Naive thymus-derived CD4-positive, alpha-beta T cell (primary cell): ENCODE measurements at regions not wholly inside any gene's neighbourhood (a gene's known extent, or its start where the extent isn't known, plus 50 kb on each side); places are given as distances from the start of the nearest gene placed in this dataset.

Experiments used
- ATAC-seq: fragments of 150-1000 bp; cut with Tn5 transposase; 2 replicates; pipeline ENCODE4 v1.10.0; 2021; ENCODE audit warnings: mild to moderate bottlenecking, moderate library complexity
- CTCF ChIA-PET: fragments of 350-600 bp; sonication (Branson Sonifier 250); formaldehyde crosslinking; loops from one replicate; lab custom pipeline; 2021; ENCODE audit warnings: antibody characterized with exemption; lab: Charles Lee
- POLR2A ChIA-PET: fragments of 350-600 bp; sonication (Branson Sonifier 250); formaldehyde crosslinking; loops from one replicate; lab custom pipeline; 2021; ENCODE audit warnings: antibody characterized with exemption, inconsistent platforms; lab: Charles Lee
- DNase-seq, 9 donors: peaks; one replicate each; pipeline versions ENCODE4 v3.0.0 to v3.0.0-alpha.2; 2020 to 2022; ENCODE audit warnings: mixed read lengths in 1 of 9
- H3K27ac ChIP-seq: one replicate; pipeline ENCODE4 v1.7.0; 2013; ENCODE audit warnings: mild to moderate bottlenecking, low read depth, low read length, moderate library complexity
- H3K27me3 ChIP-seq, 2 donors: one replicate each; pipeline ENCODE4 v1.7.0; 2013; ENCODE audit warnings: low read length in 2 of 2, mild to moderate bottlenecking in 2 of 2, moderate library complexity in 2 of 2; ENCODE audit not compliant: control insufficient read depth in 2 of 2, insufficient read depth in 2 of 2
- H3K36me3 ChIP-seq, 3 experiments: 1 replicate in 2 of 3; 2 replicates in 1 of 3; pipeline ENCODE4 v1.7.0; 2013; ENCODE audit warnings: low read length in 3 of 3, mild to moderate bottlenecking in 3 of 3, moderate library complexity in 1 of 3; ENCODE audit not compliant: insufficient read depth in 3 of 3, control insufficient read depth in 2 of 3
- H3K4me1 ChIP-seq, 2 donors: one replicate each; pipeline ENCODE4 v1.7.0; 2013; ENCODE audit warnings: low read length in 2 of 2, mild to moderate bottlenecking in 2 of 2, moderate library complexity in 1 of 2; ENCODE audit not compliant: control insufficient read depth in 2 of 2, insufficient read depth in 2 of 2
- H3K4me3 ChIP-seq: 2 replicates; pipeline ENCODE4 v1.7.0; 2013; ENCODE audit warnings: mild to moderate bottlenecking, low read length
- H3K9me3 ChIP-seq, 3 experiments: 1 replicate in 2 of 3; 2 replicates in 1 of 3; pipeline ENCODE4 v1.7.0; 2013; ENCODE audit warnings: low read length in 3 of 3; ENCODE audit not compliant: control insufficient read depth in 2 of 3
- H3K27ac Mint-ChIP-seq, 9 donors: one replicate each; pipeline ENCODE4 v1.8.0; 2020 to 2022; ENCODE audit warnings: mixed read lengths in 9 of 9, mild to moderate bottlenecking in 8 of 9, moderate library complexity in 5 of 9, inconsistent platforms in 2 of 9
- H3K27me3 Mint-ChIP-seq, 5 donors: one replicate each; pipeline ENCODE4 v1.8.0; 2021 to 2022; ENCODE audit warnings: mixed read lengths in 5 of 5, mild to moderate bottlenecking in 1 of 5
- H3K36me3 Mint-ChIP-seq, 5 donors: one replicate each; pipeline ENCODE4 v1.8.0; 2020 to 2022; ENCODE audit warnings: mixed read lengths in 5 of 5, mild to moderate bottlenecking in 3 of 5, inconsistent platforms in 1 of 5
- H3K4me1 Mint-ChIP-seq, 7 donors: one replicate each; pipeline ENCODE4 v1.8.0; 2020 to 2022; ENCODE audit warnings: mixed read lengths in 7 of 7, mild to moderate bottlenecking in 3 of 7, inconsistent platforms in 1 of 7
- H3K4me3 Mint-ChIP-seq, 10 donors: one replicate each; pipeline ENCODE4 v1.8.0; 2020 to 2022; ENCODE audit warnings: mild to moderate bottlenecking in 10 of 10, mixed read lengths in 10 of 10, moderate library complexity in 6 of 10, inconsistent platforms in 2 of 10
- H3K9me3 Mint-ChIP-seq, 11 donors: one replicate each; pipeline ENCODE4 v1.8.0; 2020 to 2022; ENCODE audit warnings: mixed read lengths in 11 of 11, mild to moderate bottlenecking in 4 of 11, inconsistent platforms in 1 of 11, moderate library complexity in 1 of 11
- intact Hi-C, 2 donors: fragments of 100-400 bp; cut with micrococcal nuclease; formaldehyde crosslinking; loops; one replicate each; pipeline ENCODE4 v1.15.1; 2023

DNA sequence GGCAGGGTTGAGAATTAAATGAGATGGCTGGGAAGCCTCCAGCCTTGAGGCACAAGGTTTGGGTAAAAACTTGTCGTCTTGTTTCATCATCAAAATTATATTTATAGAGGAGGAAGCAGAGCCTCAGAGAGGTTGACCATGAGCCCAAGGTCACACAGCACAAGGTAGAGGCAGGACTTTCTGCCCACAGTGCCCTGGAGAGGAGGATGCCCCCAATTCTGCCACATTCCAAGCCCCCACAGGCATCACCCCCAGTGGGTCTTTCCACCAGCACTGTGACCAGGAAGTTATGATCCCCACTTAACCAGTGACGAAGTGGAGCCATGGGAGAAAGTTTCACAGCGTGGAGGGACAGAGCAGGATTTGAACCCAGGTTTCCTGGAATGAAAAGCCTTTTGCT lies 400.0 kb downstream of the MATN1 start:
- Mint-ChIP-seq H3K36me3 (no peaks in the 10 kb centered on the region), H3K27ac (no peak overlapping the region), H3K27me3 (peaks cover 0 to 30% (median 10%) of the 10 kb centered on the region in 5 donors), H3K4me1 (peaks cover 0 to 1% (median 0%) of the 10 kb centered on the region in 7 donors), H3K9me3 (no peaks in the 10 kb centered on the region), H3K4me3 (no peak overlapping the region)
- intact Hi-C loops, result no loop called here
- H3K27me3 ChIP-seq, result no peaks in the 10 kb centered on the region
- ATAC-seq (no peak), DNase-seq (no peak)
- no peaks in the 10 kb centered on the region for H3K9me3 ChIP-seq
- no peaks in the 10 kb centered on the region for H3K36me3 ChIP-seq
- CTCF ChIA-PET, result no interaction called here
- POLR2A ChIA-PET, result no interaction called here
- no peak overlapping the region for H3K4me3 ChIP-seq
- no peaks in the 10 kb centered on the region for H3K4me1 ChIP-seq
- H3K27ac ChIP-seq, result no peak overlapping the region

GRCh38 chr1:30322859-30323257 lies 400.5 kb downstream of the MATN1 start:
- ATAC-seq (no peak), DNase-seq (no peak)
- peaks cover 0 to 30% (median 10%) of the 10 kb centered on the region in 5 donors for H3K27me3 Mint-ChIP-seq
- no peaks in the 10 kb centered on the region for H3K36me3 Mint-ChIP-seq
- CTCF ChIA-PET, result no interaction called here
- H3K4me3 Mint-ChIP-seq, result no peak overlapping the region
- peaks cover 0 to 1% (median 0%) of the 10 kb centered on the region in 7 donors for H3K4me1 Mint-ChIP-seq
- H3K4me3 ChIP-seq, result no peak overlapping the region
- H3K36me3 ChIP-seq, result no peaks in the 10 kb centered on the region
- no peaks in the 10 kb centered on the region for H3K4me1 ChIP-seq
- no peak overlapping the region for H3K27ac Mint-ChIP-seq
- H3K27ac ChIP-seq, result no peak overlapping the region
- no peaks in the 10 kb centered on the region for H3K9me3 ChIP-seq
- no peaks in the 10 kb centered on the region for H3K27me3 ChIP-seq
- intact Hi-C loops, result no loop called here
- H3K9me3 Mint-ChIP-seq, result no peaks in the 10 kb centered on the region
- POLR2A ChIA-PET, result no interaction called here

GRCh38 chr1:30321996-30322858 lies 401.2 kb downstream of the MATN1 start:
- ATAC-seq (no peak), DNase-seq (no peak)
- Histone ChIP-seq H3K27me3 (no peaks in the 10 kb centered on the region), H3K27ac (no peak overlapping the region), H3K36me3 (no peaks in the 10 kb centered on the region), H3K4me3 (no peak overlapping the region), H3K9me3 (no peaks in the 10 kb centered on the region), H3K4me1 (no peaks in the 10 kb centered on the region)
- intact Hi-C loops, result no loop called here
- Mint-ChIP-seq H3K27me3 (peaks cover 0 to 35% (median 12%) of the 10 kb centered on the region in 5 donors), H3K4me1 (peaks cover 0 to 1% (median 0%) of the 10 kb centered on the region in 7 donors), H3K9me3 (no peaks in the 10 kb centered on the region), H3K4me3 (no peak overlapping the region), H3K27ac (no peak overlapping the region), H3K36me3 (no peaks in the 10 kb centered on the region)
- ChIA-PET POLR2A (no interaction called here), CTCF (no interaction called here)

GRCh38 chr1:30321246-30321910 lies 402.0 kb downstream of the MATN1 start:
- H3K27me3 Mint-ChIP-seq, result peaks cover 0 to 42% (median 15%) of the 10 kb centered on the region in 5 donors
- no peaks in the 10 kb centered on the region for H3K36me3 Mint-ChIP-seq
- no peaks in the 10 kb centered on the region for H3K36me3 ChIP-seq
- no peak overlapping the region for H3K27ac Mint-ChIP-seq
- H3K9me3 Mint-ChIP-seq, result peaks cover 0 to 2% (median 0%) of the 10 kb centered on the region in 11 donors
- H3K27me3 ChIP-seq, result no peaks in the 10 kb centered on the region
- H3K4me3 ChIP-seq, result no peak overlapping the region
- H3K27ac ChIP-seq, result no peak overlapping the region
- H3K4me1 ChIP-seq, result no peaks in the 10 kb centered on the region
- ChIA-PET CTCF (no interaction called here), POLR2A (no interaction called here)
- no peaks in the 10 kb centered on the region for H3K9me3 ChIP-seq
- no peak for DNase-seq
- no peak for ATAC-seq
- intact Hi-C loops, result no loop called here
- no peak overlapping the region for H3K4me3 Mint-ChIP-seq
- peaks cover 0 to 1% (median 0%) of the 10 kb centered on the region in 7 donors for H3K4me1 Mint-ChIP-seq

DNA sequence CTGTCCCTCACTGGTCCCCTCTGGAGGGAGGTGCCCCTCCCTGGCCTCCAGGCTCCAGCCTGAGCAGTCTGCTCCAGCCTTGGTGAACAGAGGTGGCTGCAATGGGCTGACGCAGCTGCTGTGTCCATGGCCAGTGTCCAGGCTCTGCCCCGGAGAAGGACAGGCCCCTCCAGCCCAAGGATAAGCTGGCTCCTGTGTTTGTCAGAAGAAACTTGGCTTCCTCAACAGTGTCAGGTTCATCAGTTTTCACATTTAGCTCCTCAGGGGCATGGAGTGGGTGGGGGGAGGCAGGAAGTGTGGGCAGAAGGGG lies 402.8 kb downstream of the MATN1 start:
- no peak overlapping the region for H3K4me3 Mint-ChIP-seq

DNA sequence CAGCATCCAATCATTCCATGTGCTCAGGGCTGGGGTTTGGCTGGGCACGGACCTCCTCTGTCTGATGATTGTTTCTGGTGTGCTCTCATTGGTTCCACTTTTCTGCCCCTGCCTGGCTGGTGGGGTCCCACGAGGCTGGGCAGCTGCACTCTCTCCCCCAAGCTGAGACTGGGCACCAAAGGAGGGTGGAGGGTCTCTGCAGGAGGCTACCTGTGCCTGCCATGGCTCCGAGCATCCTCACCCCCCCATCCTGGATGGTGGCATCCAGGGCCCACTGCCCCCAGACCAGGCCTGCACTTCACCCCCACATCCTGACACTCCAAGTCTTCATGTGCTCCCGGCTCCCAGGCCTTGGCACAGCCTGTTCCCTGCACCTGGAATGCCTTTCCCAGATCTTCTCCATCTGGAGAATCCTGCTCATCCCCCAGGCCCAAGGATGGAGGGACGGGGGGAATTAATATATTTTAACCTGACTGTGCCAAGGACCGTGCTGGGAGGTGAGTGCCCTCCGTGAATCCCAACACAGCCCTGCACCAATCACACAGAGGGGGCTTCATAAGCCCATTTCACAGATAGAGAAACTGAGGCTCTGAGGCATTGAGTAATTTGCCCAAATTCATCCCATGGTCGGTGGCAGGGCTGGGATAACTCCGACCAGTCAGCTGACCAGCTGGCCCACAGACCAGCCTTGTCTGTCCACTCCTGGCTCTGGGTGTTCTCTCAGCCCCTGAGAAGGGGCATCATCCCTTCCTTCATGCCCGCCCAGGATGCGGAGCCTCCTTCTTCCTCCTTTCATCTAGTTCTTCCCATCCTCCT lies 403.4 kb downstream of the MATN1 start:
- Mint-ChIP-seq H3K9me3 (peaks cover 0 to 2% (median 0%) of the 10 kb centered on the region in 11 donors), H3K4me3 (no peak overlapping the region), H3K27me3 (peaks cover 0 to 48% (median 16%) of the 10 kb centered on the region in 5 donors), H3K4me1 (peaks cover 0 to 1% (median 0%) of the 10 kb centered on the region in 7 donors), H3K27ac (no peak overlapping the region), H3K36me3 (no peaks in the 10 kb centered on the region)
- CTCF ChIA-PET, result no interaction called here
- intact Hi-C loops, result no loop called here
- DNase-seq, result no peak
- Histone ChIP-seq H3K9me3 (no peaks in the 10 kb centered on the region), H3K36me3 (no peaks in the 10 kb centered on the region), H3K4me1 (no peaks in the 10 kb centered on the region), H3K27me3 (no peaks in the 10 kb centered on the region), H3K27ac (no peak overlapping the region), H3K4me3 (no peak overlapping the region)
- POLR2A ChIA-PET, result no interaction called here
- no peak for ATAC-seq

More for the DNA sequence above, 402.8 kb downstream of the MATN1 start:
- Histone ChIP-seq H3K4me3 (no peak overlapping the region), H3K36me3 (no peaks in the 10 kb centered on the region), H3K27ac (no peak overlapping the region), H3K4me1 (no peaks in the 10 kb centered on the region), H3K9me3 (no peaks in the 10 kb centered on the region), H3K27me3 (no peaks in the 10 kb centered on the region)
- H3K27ac Mint-ChIP-seq, result no peak overlapping the region
- ChIA-PET CTCF (no interaction called here), POLR2A (no interaction called here)
- ATAC-seq (no peak), DNase-seq (no peak)
- peaks cover 0 to 1% (median 0%) of the 10 kb centered on the region in 7 donors for H3K4me1 Mint-ChIP-seq
- H3K36me3 Mint-ChIP-seq, result no peaks in the 10 kb centered on the region
- H3K9me3 Mint-ChIP-seq, result peaks cover 0 to 2% (median 0%) of the 10 kb centered on the region in 11 donors
- intact Hi-C loops, result no loop called here
- peaks cover 0 to 47% (median 16%) of the 10 kb centered on the region in 5 donors for H3K27me3 Mint-ChIP-seq
